ENCODE measurements at regions not wholly inside any gene's neighbourhood (a gene's known extent, or its start where the extent isn't known, plus 50 kb on each side); places are given as distances from the start of the nearest gene placed in this dataset.

- no peak for TF ChIP-seq CTCF (IDR thresholded peaks at IDR 0.05)
- TF ChIP-seq POLR2A (IDR thresholded peaks at IDR 0.05): no peak
These were observed 207.2 kb upstream of the STXBP5 start for GRCh38 chr6:146997062-146997461.
